ENCODE measurements at regions not wholly inside any gene's neighbourhood (a gene's known extent, or its start where the extent isn't known, plus 50 kb on each side); places are given as distances from the start of the nearest gene placed in this dataset.

GRCh38 chr6:151170622-151171246, 69.0 kb upstream of the AKAP12 start:
- no peak for TF ChIP-seq CTCF (IDR thresholded peaks at IDR 0.05)
- TF ChIP-seq EZH2 (IDR thresholded peaks at IDR 0.05; ENCODE audit: borderline replicate concordance, insufficient read depth, low read depth, low read length, poor library complexity, severe bottlenecking), result no peak
